ENCODE measurements at regions not wholly inside any gene's neighbourhood (a gene's known extent, or its start where the extent isn't known, plus 50 kb on each side); places are given as distances from the start of the nearest gene placed in this dataset.

- TF ChIP-seq CTCF (conservative IDR thresholded peaks at IDR 0.05) (no peak), ZFX (IDR thresholded peaks at IDR 0.05) (no peak)
Observed at GRCh38 chr3:81024560-81024959, 736.9 kb downstream of the GBE1 start.
